ENCODE measurements at regions not wholly inside any gene's neighbourhood (a gene's known extent, or its start where the extent isn't known, plus 50 kb on each side); places are given as distances from the start of the nearest gene placed in this dataset.

GRCh38 chr11:30133281-30133680, 97.5 kb upstream of the FSHB start:
- Histone ChIP-seq H3K4me2 (ENCODE audit: low read depth, low read length, poor library complexity, severe bottlenecking) (no peak overlapping the region), H3K36me3 (ENCODE audit: insufficient read depth, low read length) (no peaks in the 10 kb centered on the region), H4K20me1 (ENCODE audit: insufficient read depth, low read depth, low read length) (no peaks in the 10 kb centered on the region), H3K27me3 (ENCODE audit: low read length) (no peaks in the 10 kb centered on the region), H2AFZ (ENCODE audit: low read length) (no peak overlapping the region), H3K9me3 (ENCODE audit: low read length) (no peaks in the 10 kb centered on the region), H3K27ac (ENCODE audit: low read length) (no peak overlapping the region), H3K4me1 (ENCODE audit: low read length) (no peaks in the 10 kb centered on the region), H3K79me2 (ENCODE audit: low read length) (no peaks in the 10 kb centered on the region), H3K9ac (ENCODE audit: low read length) (no peak overlapping the region), H3K9me2 (replicated peaks; ENCODE audit: insufficient read depth, low read length) (no peaks in the 10 kb centered on the region), H3K4me3 (ENCODE audit: low read length) (no peak overlapping the region)
- no peak for DNase-seq

DNA sequence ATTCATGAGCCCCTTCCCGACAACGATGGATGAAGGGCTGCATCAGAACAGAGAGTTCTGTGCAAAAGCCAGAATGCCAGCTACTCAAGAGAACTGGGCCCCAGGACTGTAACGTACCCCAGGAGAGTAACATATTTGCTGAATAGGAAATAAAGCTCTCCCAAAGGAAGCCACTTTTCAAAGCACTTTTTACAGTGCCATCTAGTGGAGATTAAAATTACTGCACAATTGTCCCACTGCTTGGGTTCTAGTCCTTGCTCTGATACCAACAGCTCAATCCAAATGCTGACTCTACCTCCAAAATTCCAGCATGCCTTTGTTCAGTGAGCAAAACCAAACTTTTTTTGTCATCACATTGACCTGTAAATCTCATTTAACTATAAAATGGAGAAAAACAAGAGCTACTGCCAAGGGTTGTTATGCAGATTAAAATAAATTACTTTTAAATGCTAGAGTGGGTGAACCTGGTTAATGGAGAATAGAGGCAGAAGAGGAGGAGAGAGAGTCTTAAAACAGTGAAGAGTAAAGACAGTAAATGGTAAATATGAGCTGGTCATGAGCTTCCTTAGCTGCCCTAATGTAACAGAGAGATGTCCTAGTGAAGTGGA, 87.6 kb upstream of the FSHB start:
- Histone ChIP-seq H3K9me2 (replicated peaks; ENCODE audit: insufficient read depth, low read length) (no peaks in the 10 kb centered on the region), H3K79me2 (ENCODE audit: low read length) (no peaks in the 10 kb centered on the region), H3K27me3 (ENCODE audit: low read length) (no peaks in the 10 kb centered on the region), H3K4me2 (ENCODE audit: low read depth, low read length, poor library complexity, severe bottlenecking) (no peak overlapping the region), H3K9me3 (ENCODE audit: low read length) (no peaks in the 10 kb centered on the region), H2AFZ (ENCODE audit: low read length) (no peak overlapping the region), H3K9ac (ENCODE audit: low read length) (no peak overlapping the region), H3K27ac (ENCODE audit: low read length) (no peak overlapping the region), H3K4me3 (ENCODE audit: low read length) (no peak overlapping the region), H3K36me3 (ENCODE audit: insufficient read depth, low read length) (no peaks in the 10 kb centered on the region), H4K20me1 (ENCODE audit: insufficient read depth, low read depth, low read length) (no peaks in the 10 kb centered on the region), H3K4me1 (ENCODE audit: low read length) (no peaks in the 10 kb centered on the region)
- peak; percentile 81 for DNase-seq

- DNase-seq = no peak
- no peaks in the 10 kb centered on the region for H3K9me2 ChIP-seq (replicated peaks; ENCODE audit: insufficient read depth, low read length)
- H3K9ac ChIP-seq (ENCODE audit: low read length) = no peak overlapping the region
- H3K36me3 ChIP-seq (ENCODE audit: insufficient read depth, low read length) = no peaks in the 10 kb centered on the region
- H4K20me1 ChIP-seq (ENCODE audit: insufficient read depth, low read depth, low read length) = no peaks in the 10 kb centered on the region
- H3K4me2 ChIP-seq (ENCODE audit: low read depth, low read length, poor library complexity, severe bottlenecking) = no peak overlapping the region
- H3K27ac ChIP-seq (ENCODE audit: low read length) = no peak overlapping the region
- H2AFZ ChIP-seq (ENCODE audit: low read length) = no peak overlapping the region
- H3K4me1 ChIP-seq (ENCODE audit: low read length) = no peaks in the 10 kb centered on the region
- no peaks in the 10 kb centered on the region for H3K79me2 ChIP-seq (ENCODE audit: low read length)
- H3K4me3 ChIP-seq (ENCODE audit: low read length) = no peak overlapping the region
- no peaks in the 10 kb centered on the region for H3K9me3 ChIP-seq (ENCODE audit: low read length)
- H3K27me3 ChIP-seq (ENCODE audit: low read length) = no peaks in the 10 kb centered on the region
Measured at GRCh38 chr11:30147293-30147692, 83.5 kb upstream of the FSHB start.

- Histone ChIP-seq H3K9me3 (ENCODE audit: low read length) (no peaks in the 10 kb centered on the region), H3K9ac (ENCODE audit: low read length) (no peak overlapping the region), H3K4me1 (ENCODE audit: low read length) (no peaks in the 10 kb centered on the region), H3K4me2 (ENCODE audit: low read depth, low read length, poor library complexity, severe bottlenecking) (no peak overlapping the region), H2AFZ (ENCODE audit: low read length) (no peak overlapping the region), H4K20me1 (ENCODE audit: insufficient read depth, low read depth, low read length) (no peaks in the 10 kb centered on the region), H3K27me3 (ENCODE audit: low read length) (0 out of 2 replicates have a peak, but pooled peaks cover 3% of the 10 kb centered on the region), H3K79me2 (ENCODE audit: low read length) (no peaks in the 10 kb centered on the region), H3K4me3 (ENCODE audit: low read length) (no peak overlapping the region), H3K9me2 (replicated peaks; ENCODE audit: insufficient read depth, low read length) (no peaks in the 10 kb centered on the region), H3K36me3 (ENCODE audit: insufficient read depth, low read length) (no peaks in the 10 kb centered on the region), H3K27ac (ENCODE audit: low read length) (no peak overlapping the region)
- no peak for DNase-seq
Measured at GRCh38 chr11:30149998-30150397, 80.8 kb upstream of the FSHB start.

- Histone ChIP-seq H3K9ac (ENCODE audit: low read length) (no peak overlapping the region), H3K4me2 (ENCODE audit: low read depth, low read length, poor library complexity, severe bottlenecking) (no peak overlapping the region), H3K4me1 (ENCODE audit: low read length) (no peaks in the 10 kb centered on the region), H3K4me3 (ENCODE audit: low read length) (no peak overlapping the region), H3K27ac (ENCODE audit: low read length) (no peak overlapping the region), H4K20me1 (ENCODE audit: insufficient read depth, low read depth, low read length) (no peaks in the 10 kb centered on the region), H2AFZ (ENCODE audit: low read length) (no peak overlapping the region), H3K36me3 (ENCODE audit: insufficient read depth, low read length) (no peaks in the 10 kb centered on the region), H3K9me2 (replicated peaks; ENCODE audit: insufficient read depth, low read length) (no peaks in the 10 kb centered on the region), H3K27me3 (ENCODE audit: low read length) (0 out of 2 replicates have a peak, but pooled peaks cover 3% of the 10 kb centered on the region), H3K79me2 (ENCODE audit: low read length) (no peaks in the 10 kb centered on the region), H3K9me3 (ENCODE audit: low read length) (no peaks in the 10 kb centered on the region)
- DNase-seq = no peak
Measured at GRCh38 chr11:30150425-30150824, 80.4 kb upstream of the FSHB start.

GRCh38 chr11:30153008-30153407, 77.8 kb upstream of the FSHB start:
- Histone ChIP-seq H3K9me2 (replicated peaks; ENCODE audit: insufficient read depth, low read length) (no peaks in the 10 kb centered on the region), H2AFZ (ENCODE audit: low read length) (no peak overlapping the region), H3K27ac (ENCODE audit: low read length) (no peak overlapping the region), H3K27me3 (ENCODE audit: low read length) (0 out of 2 replicates have a peak, but pooled peaks cover 3% of the 10 kb centered on the region), H3K9me3 (ENCODE audit: low read length) (no peaks in the 10 kb centered on the region), H3K4me3 (ENCODE audit: low read length) (no peak overlapping the region), H3K4me2 (ENCODE audit: low read depth, low read length, poor library complexity, severe bottlenecking) (no peak overlapping the region), H3K9ac (ENCODE audit: low read length) (no peak overlapping the region), H3K79me2 (ENCODE audit: low read length) (no peaks in the 10 kb centered on the region), H4K20me1 (ENCODE audit: insufficient read depth, low read depth, low read length) (no peaks in the 10 kb centered on the region), H3K4me1 (ENCODE audit: low read length) (no peaks in the 10 kb centered on the region), H3K36me3 (ENCODE audit: insufficient read depth, low read length) (no peaks in the 10 kb centered on the region)
- DNase-seq = no peak

DNA sequence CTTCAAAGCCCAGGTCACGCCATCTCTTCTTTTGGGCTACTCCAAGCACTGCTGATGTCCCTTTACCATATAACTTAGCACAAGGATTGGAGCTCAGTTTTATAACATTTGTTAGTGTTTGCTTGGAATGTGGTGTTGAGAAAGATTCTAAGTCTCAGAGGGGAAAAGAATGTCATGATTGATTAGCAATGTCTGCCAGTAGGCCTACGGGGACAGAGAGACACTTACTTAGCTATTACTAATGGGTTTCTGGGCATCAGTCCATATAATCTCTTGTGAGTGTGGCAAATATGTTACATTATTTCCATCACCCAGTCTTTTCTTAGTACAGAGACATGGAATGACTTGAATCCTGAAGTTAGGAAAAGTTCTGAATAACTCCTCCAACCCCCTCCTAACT, 75.4 kb upstream of the FSHB start:
- Histone ChIP-seq H3K9ac (ENCODE audit: low read length) (no peak overlapping the region), H3K4me2 (ENCODE audit: low read depth, low read length, poor library complexity, severe bottlenecking) (no peak overlapping the region), H3K9me2 (replicated peaks; ENCODE audit: insufficient read depth, low read length) (no peaks in the 10 kb centered on the region), H2AFZ (ENCODE audit: low read length) (no peak overlapping the region), H3K36me3 (ENCODE audit: insufficient read depth, low read length) (no peaks in the 10 kb centered on the region), H4K20me1 (ENCODE audit: insufficient read depth, low read depth, low read length) (no peaks in the 10 kb centered on the region), H3K79me2 (ENCODE audit: low read length) (no peaks in the 10 kb centered on the region), H3K27ac (ENCODE audit: low read length) (no peak overlapping the region), H3K9me3 (ENCODE audit: low read length) (no peaks in the 10 kb centered on the region), H3K4me3 (ENCODE audit: low read length) (no peak overlapping the region), H3K27me3 (ENCODE audit: low read length) (0 out of 2 replicates have a peak, but pooled peaks cover 3% of the 10 kb centered on the region), H3K4me1 (ENCODE audit: low read length) (no peaks in the 10 kb centered on the region)
- no peak for DNase-seq

GRCh38 chr11:30159546-30159945, 71.3 kb upstream of the FSHB start:
- no peaks in the 10 kb centered on the region for H4K20me1 ChIP-seq (ENCODE audit: insufficient read depth, low read depth, low read length)
- H3K79me2 ChIP-seq (ENCODE audit: low read length) = no peaks in the 10 kb centered on the region
- no peak overlapping the region for H3K4me2 ChIP-seq (ENCODE audit: low read depth, low read length, poor library complexity, severe bottlenecking)
- H3K27ac ChIP-seq (ENCODE audit: low read length) = no peak overlapping the region
- no peak overlapping the region for H2AFZ ChIP-seq (ENCODE audit: low read length)
- DNase-seq = no peak
- H3K27me3 ChIP-seq (ENCODE audit: low read length) = no peaks in the 10 kb centered on the region
- no peak overlapping the region for H3K9ac ChIP-seq (ENCODE audit: low read length)
- H3K36me3 ChIP-seq (ENCODE audit: insufficient read depth, low read length) = no peaks in the 10 kb centered on the region
- no peaks in the 10 kb centered on the region for H3K9me2 ChIP-seq (replicated peaks; ENCODE audit: insufficient read depth, low read length)
- no peak overlapping the region for H3K4me3 ChIP-seq (ENCODE audit: low read length)
- H3K9me3 ChIP-seq (ENCODE audit: low read length) = no peaks in the 10 kb centered on the region
- no peaks in the 10 kb centered on the region for H3K4me1 ChIP-seq (ENCODE audit: low read length)

DNA sequence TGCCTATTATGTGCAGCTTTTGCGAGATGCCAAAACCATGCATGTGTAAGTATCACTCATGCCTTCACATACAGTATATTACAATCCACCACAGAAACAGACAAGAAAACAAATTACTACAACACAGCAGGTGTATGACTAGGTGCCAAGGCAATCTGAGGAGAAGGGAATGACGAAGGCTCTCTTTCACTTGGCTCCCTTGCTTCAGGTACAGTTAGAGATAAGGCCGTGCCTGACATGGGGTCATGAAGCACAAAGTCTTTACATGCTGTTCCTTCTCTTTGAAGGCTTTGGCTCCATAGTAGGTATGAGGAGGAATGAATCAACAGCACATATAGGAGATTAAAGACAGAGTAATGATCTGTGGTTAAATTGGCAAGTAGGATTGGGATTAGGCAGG, 65.2 kb upstream of the FSHB start:
- Histone ChIP-seq H3K4me2 (ENCODE audit: low read depth, low read length, poor library complexity, severe bottlenecking) (no peak overlapping the region), H4K20me1 (ENCODE audit: insufficient read depth, low read depth, low read length) (no peaks in the 10 kb centered on the region), H2AFZ (ENCODE audit: low read length) (no peak overlapping the region), H3K27me3 (ENCODE audit: low read length) (no peaks in the 10 kb centered on the region), H3K79me2 (ENCODE audit: low read length) (no peaks in the 10 kb centered on the region), H3K9me2 (replicated peaks; ENCODE audit: insufficient read depth, low read length) (no peaks in the 10 kb centered on the region), H3K4me3 (ENCODE audit: low read length) (no peak overlapping the region), H3K4me1 (ENCODE audit: low read length) (no peaks in the 10 kb centered on the region), H3K36me3 (ENCODE audit: insufficient read depth, low read length) (no peaks in the 10 kb centered on the region), H3K9me3 (ENCODE audit: low read length) (no peaks in the 10 kb centered on the region), H3K27ac (ENCODE audit: low read length) (no peak overlapping the region), H3K9ac (ENCODE audit: low read length) (no peak overlapping the region)
- DNase-seq = no peak

Measured in Karpas-422 (cell line).